Activated naive CD8-positive, alpha-beta T cell treated with anti-CD3 and anti-CD28 coated beads, Interleukin-2, amount 50 U/mL, for 24 hours (primary cell): ENCODE measurements at regions not wholly inside any gene's neighbourhood (a gene's known extent, or its start where the extent isn't known, plus 50 kb on each side); places are given as distances from the start of the nearest gene placed in this dataset.
"Not testable (repeated sequence)": the region's sequence is repeated elsewhere in the genome, so short reads cannot be mapped to it uniquely, and the experiment has no call there.

Experiments used
- ATAC-seq: fragments of 150-1000 bp; cut with Tn5 transposase; one replicate; pipeline ENCODE4 v1.10.0; 2021
- DNase-seq: peaks from one replicate; pipeline ENCODE4 v3.0.0; 2021
- H3K27ac Mint-ChIP-seq: one replicate; pipeline ENCODE4 v1.8.0; 2021; ENCODE audit warnings: mild to moderate bottlenecking, mixed read lengths
- H3K27me3 Mint-ChIP-seq: one replicate; pipeline ENCODE4 v1.8.0; 2021; ENCODE audit warnings: mixed read lengths
- H3K36me3 Mint-ChIP-seq: one replicate; pipeline ENCODE4 v1.8.0; 2021; ENCODE audit warnings: low read depth, mixed read lengths
- H3K4me1 Mint-ChIP-seq: one replicate; pipeline ENCODE4 v1.8.0; 2021; ENCODE audit warnings: mixed read lengths
- H3K4me3 Mint-ChIP-seq: one replicate; pipeline ENCODE4 v1.8.0; 2021; ENCODE audit warnings: mild to moderate bottlenecking, moderate library complexity, mixed read lengths
- H3K9me3 Mint-ChIP-seq: one replicate; pipeline ENCODE4 v1.8.0; 2021; ENCODE audit warnings: mixed read lengths

DNA sequence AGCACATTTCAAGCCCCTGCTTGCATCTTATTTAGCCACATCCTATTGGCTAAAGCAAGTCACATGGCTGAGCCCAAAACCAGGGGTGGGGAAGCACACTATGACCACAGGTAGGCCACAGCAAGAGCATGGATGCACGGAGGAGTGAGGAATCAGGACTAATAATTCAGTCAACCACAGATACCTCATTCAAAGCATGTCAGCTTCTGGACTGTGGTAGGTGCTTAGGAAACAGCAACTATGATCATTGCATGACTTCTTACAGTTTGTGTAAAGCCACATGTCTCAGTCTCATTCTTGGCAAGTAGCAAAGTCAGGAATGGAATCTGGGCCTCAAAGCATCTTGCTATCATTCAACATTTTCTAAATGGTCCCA is 79.0 kb upstream of the EMX2 start:
- no peak overlapping the region for H3K27ac Mint-ChIP-seq
- no peaks in the 10 kb centered on the region for H3K36me3 Mint-ChIP-seq
- H3K27me3 Mint-ChIP-seq, result peaks cover 2% of the 10 kb centered on the region
- DNase-seq (no peak), ATAC-seq (no peak)
- H3K4me3 Mint-ChIP-seq, result no peak overlapping the region
- H3K9me3 Mint-ChIP-seq, result no peaks in the 10 kb centered on the region
- H3K4me1 Mint-ChIP-seq, result no peaks in the 10 kb centered on the region

DNA sequence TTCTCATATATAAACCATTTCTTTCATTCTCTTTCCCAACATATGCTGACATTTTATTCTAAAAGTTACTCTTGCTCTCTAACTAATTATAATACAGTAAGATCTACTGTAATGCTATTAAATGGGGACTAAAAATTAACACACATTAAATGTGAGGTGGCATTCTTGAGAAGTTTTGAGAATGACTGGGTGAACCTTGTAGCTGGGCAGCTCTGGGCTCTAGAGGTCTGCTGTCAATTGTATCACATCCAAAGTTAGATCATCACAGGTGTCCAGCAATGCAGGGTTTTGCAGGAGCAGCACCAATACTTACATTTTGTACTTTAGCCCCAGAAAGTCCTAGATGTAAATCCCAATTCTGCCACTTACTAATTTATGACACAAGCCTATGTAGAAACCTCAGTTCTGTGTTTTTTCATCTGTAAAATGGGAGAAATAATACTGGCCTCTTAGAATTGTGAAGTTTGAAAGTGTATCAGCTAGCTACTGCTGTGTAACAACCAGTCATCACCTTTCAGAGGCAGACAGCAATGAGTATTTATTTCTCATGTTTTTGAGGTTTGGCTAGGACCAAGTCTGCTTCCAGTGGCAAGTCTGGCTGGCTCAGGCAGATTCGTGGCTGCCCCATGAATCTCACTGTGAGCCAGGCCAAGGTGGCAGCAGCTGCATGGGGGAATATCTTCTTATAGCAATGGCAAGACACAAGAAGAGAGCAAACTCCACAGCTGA is 79.6 kb upstream of the EMX2 start:
- DNase-seq (no peak), ATAC-seq (no peak)
- H3K36me3 Mint-ChIP-seq, result no peaks in the 10 kb centered on the region
- no peak overlapping the region for H3K4me3 Mint-ChIP-seq
- H3K9me3 Mint-ChIP-seq, result no peaks in the 10 kb centered on the region
- H3K27ac Mint-ChIP-seq, result no peak overlapping the region
- H3K4me1 Mint-ChIP-seq, result no peaks in the 10 kb centered on the region
- H3K27me3 Mint-ChIP-seq, result peaks cover 2% of the 10 kb centered on the region

DNA sequence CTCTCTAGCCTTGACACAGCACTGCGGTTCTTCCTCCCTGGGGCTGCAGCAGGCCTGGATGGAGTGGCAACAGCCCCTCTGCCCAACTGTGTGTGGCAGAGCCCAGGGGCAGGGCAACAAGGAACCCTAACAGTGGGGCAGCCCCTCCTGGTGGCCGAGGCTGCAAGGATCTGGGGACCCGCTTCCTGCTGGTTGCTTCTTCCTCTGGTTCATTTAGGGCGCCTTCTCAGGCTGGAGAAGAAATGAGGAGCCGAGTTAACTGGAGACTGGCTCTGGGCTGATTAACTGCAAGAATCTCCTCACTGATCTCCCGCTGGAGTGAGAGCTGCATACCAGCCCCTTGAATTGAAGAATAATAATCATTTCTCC is 80.1 kb upstream of the EMX2 start:
- no peaks in the 10 kb centered on the region for H3K36me3 Mint-ChIP-seq
- no peaks in the 10 kb centered on the region for H3K4me1 Mint-ChIP-seq
- ATAC-seq (no peak), DNase-seq (no peak)
- H3K27me3 Mint-ChIP-seq, result no peaks in the 10 kb centered on the region
- no peak overlapping the region for H3K4me3 Mint-ChIP-seq
- H3K27ac Mint-ChIP-seq, result no peak overlapping the region
- no peaks in the 10 kb centered on the region for H3K9me3 Mint-ChIP-seq

DNA sequence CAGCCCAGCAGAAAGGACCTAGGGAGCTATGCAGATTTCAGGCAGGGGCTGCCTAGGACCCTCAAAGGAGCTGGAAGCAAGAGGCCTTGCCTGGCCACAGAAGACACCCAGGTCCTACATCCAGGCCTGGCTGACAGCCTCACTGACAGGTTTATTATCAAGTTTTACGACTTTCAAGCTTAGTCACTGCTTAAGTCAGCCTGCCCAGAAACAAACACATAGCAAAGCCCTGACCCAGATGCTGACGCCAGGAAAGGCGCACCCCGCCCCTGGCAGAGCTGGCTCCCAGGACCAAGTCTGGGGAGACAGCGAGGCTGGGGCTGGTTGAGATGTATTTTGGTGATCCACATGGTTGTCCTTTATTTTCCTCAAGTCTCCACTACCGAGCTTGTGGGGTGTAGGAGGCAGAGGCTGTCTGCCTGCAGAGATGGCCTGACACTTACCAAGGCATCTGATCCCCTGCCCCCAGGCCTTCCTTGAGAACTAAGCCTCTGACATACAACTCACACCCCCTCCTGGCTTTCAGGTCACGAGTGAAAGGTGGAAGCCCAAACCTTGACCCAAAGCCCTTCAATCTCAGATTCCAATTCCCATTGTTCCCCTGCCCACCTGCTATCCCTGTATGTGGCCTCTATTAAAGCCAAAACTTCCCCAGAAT is 80.7 kb upstream of the EMX2 start:
- Mint-ChIP-seq H3K4me3 (no peak overlapping the region), H3K4me1 (no peaks in the 10 kb centered on the region), H3K9me3 (no peaks in the 10 kb centered on the region), H3K27me3 (no peaks in the 10 kb centered on the region), H3K27ac (no peak overlapping the region), H3K36me3 (no peaks in the 10 kb centered on the region)
- ATAC-seq, result no peak
- DNase-seq, result no peak

DNA sequence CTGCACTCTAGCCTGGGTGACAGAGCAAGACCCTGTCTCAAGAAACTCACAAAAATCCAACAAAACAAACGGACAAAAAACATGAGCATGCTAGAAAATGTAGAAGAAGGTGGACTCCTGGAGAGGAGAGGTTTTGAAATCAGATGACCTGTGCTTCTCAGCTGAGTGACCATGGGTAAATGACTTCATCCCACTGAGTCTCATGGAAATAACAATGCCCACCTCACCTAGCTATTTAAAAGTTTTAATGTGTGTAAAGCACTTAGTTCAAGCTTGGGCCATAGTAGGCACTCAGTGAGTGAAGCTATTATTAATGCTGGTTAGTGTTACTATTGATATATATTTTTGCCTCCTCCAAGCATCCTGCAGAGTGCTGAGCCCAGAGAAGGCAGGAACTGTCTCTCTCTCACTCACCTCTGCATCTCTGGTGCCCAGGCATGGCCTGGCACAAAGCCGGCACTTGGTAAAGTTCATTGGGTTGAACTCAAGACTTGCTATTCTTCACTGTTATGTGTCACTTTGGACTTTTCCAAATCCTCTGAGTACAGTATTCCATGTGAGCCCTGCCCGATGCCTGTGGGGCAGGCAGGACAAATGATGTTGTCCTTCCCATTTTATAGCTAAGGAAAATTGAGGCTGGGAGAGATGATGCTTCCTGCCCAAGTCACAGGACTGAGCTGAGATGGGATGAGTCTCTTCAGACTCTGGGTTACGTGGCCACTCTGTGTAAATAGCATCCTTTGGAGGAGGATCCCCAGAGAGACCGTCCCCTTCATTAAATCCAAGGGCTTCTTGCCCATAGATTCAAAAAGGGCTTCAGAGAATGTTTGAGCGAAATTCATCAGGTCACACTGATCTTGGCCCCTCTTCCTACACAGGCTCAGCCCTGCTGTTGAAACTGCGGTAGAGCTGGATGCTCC is 81.4 kb upstream of the EMX2 start:
- Mint-ChIP-seq H3K9me3 (no peaks in the 10 kb centered on the region), H3K27ac (no peak overlapping the region), H3K4me1 (no peaks in the 10 kb centered on the region), H3K27me3 (peaks cover 2% of the 10 kb centered on the region), H3K36me3 (no peaks in the 10 kb centered on the region), H3K4me3 (no peak overlapping the region)
- no peak for ATAC-seq
- DNase-seq, result no peak

DNA sequence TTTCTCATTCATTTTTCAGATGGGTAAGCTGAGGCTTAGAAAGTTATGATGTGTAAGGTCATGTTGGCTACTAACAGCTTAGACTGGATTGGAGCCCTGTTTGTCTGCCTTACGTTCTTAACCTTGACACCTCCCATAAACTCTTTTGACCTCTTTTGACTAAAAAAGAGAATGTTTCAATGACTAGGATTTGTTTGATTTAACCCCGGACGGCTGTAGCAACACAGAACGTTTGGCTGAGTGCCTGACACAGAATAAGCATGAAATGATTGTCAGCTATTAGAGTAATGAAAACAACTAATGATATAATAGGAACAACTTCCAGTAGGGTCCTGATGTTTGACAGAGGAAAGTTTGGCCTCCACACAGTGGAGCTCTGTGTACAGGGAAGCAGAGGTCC is 83.3 kb upstream of the PDZD8 start:
- no peaks in the 10 kb centered on the region for H3K4me1 Mint-ChIP-seq
- H3K4me3 Mint-ChIP-seq, result no peak overlapping the region
- peaks cover under 1% of the 10 kb centered on the region for H3K9me3 Mint-ChIP-seq
- DNase-seq (no peak), ATAC-seq (no peak)
- no peaks in the 10 kb centered on the region for H3K36me3 Mint-ChIP-seq
- H3K27ac Mint-ChIP-seq, result no peak overlapping the region
- H3K27me3 Mint-ChIP-seq, result peaks cover 2% of the 10 kb centered on the region

DNA sequence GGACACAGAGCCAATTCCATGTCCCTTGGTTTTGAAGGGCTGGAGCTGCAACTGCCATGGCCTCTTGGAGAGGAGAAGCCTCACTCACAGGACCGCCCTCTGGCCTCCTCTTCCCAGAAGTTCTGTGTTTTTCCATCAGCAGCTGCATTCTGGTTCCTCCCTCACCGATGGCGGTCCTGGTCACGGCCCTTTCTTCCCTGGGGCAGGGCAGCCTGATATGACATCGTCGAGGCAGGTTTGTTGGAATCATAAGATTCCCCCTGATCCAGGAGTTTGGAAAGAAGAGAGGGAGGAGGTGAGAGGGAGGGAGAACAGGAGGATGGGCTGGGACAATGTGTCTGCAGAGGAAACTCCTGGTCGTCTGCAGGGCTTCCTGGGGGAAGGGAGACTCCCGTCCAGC is 82.7 kb upstream of the PDZD8 start:
- no peak overlapping the region for H3K27ac Mint-ChIP-seq
- peaks cover 4% of the 10 kb centered on the region for H3K27me3 Mint-ChIP-seq
- no peak for ATAC-seq
- H3K4me1 Mint-ChIP-seq, result no peaks in the 10 kb centered on the region
- no peak overlapping the region for H3K4me3 Mint-ChIP-seq
- no peaks in the 10 kb centered on the region for H3K36me3 Mint-ChIP-seq
- H3K9me3 Mint-ChIP-seq, result peaks cover 6% of the 10 kb centered on the region
- DNase-seq, result no peak

DNA sequence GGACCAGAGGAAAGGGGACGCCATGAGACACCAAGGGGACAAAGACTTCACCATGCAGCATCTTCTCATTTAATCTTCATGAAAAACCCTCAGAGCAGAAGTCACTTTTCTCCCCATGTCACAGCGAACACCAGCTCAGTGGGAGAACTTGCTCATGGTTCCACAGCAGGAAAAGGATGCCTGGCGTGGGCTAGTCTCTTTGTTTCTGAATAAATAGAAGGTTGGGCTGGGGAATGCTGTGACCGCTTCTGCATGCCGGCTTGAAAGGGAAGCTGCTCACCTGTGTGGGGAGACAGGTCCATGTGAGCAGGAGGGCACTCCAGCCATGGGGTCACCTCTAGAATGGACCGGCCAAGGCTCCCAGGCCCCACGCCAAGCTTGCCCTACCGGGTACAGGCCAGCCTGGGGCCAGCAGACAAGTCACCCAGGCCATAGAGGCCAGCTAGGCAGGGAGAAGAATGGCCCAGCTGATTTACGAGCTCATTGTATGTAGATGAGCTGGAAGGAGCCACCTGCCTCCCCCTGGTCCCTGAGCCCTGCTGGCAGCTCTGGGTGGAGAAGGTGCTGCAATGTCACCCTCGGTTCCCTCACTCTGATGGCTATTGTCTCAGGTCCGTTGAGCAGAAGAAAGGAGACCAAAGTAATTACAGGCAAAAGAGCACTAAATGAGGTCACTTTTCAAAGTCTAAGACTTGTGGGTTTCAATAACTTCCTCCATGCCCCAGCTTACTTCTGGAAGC is 82.0 kb upstream of the PDZD8 start:
- Mint-ChIP-seq H3K27ac (no peak overlapping the region), H3K36me3 (no peaks in the 10 kb centered on the region), H3K4me1 (no peaks in the 10 kb centered on the region), H3K4me3 (no peak overlapping the region), H3K9me3 (peaks cover 11% of the 10 kb centered on the region), H3K27me3 (peaks cover 4% of the 10 kb centered on the region)
- no peak for ATAC-seq
- no peak for DNase-seq

DNA sequence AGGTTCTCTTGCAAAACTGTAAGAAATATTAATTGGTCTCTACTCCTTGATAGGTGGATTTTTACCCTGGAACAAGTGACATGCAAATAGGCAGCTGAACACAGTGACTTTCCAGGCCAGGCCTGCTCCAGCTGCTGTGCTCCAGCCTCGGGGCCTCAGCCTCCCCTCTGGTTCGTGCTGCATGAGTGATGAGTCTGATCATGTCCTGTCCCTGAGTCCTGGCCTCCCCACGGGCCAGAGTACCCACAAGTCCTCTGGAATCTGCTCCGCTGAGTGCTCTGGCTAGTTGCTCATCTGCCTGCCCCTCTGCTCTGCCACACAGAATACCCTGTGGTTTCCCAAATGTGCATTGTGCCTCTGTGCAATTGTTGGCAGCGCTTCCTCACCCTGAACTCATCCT is 80.1 kb upstream of the PDZD8 start:
- H3K27ac Mint-ChIP-seq, result no peak overlapping the region
- no peaks in the 10 kb centered on the region for H3K4me1 Mint-ChIP-seq
- no peak overlapping the region for H3K4me3 Mint-ChIP-seq
- no peaks in the 10 kb centered on the region for H3K36me3 Mint-ChIP-seq
- no peak for DNase-seq
- H3K27me3 Mint-ChIP-seq, result peaks cover 4% of the 10 kb centered on the region
- H3K9me3 Mint-ChIP-seq, result peaks cover 11% of the 10 kb centered on the region
- ATAC-seq, result no peak

DNA sequence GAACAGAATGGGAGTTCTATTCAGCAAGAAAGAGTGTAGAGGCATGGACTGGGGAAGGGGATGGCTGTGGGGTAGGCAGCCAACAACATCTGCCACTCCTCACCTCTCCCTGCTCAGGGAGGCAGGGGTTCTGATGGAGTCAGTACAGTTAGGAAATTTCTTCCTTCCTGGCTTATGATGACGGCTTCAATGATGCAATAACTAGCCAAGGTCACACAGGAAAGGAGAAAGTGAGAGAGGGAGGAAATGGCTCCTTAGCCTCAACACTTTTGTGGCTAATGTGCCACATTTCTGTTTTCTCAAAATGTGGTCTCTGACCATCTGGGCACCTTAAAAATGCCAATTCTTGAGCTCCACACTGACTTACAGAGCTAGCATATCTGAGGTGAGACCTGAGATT is 79.3 kb upstream of the PDZD8 start:
- no peak overlapping the region for H3K27ac Mint-ChIP-seq
- no peak for ATAC-seq

DNA sequence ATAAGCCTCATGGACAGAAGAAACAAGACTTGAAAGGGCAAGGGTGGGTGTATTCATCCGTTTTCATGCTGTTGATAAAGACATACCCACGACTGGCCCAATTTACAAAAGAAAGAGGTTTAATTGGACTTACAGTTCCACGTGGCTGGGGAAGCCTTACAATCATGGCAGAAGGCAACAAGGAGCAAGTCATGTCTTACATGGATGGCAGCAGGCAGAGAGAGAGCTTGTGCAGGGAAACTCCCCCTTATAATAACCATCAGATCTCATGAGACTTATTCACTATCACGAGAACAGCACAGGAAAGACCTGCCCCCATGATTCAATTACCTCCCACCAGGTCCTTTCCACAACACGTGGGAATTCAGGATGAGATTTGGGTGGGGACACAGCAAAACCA is 78.2 kb upstream of the PDZD8 start:
- H3K4me3 Mint-ChIP-seq, DNase-seq, H3K36me3 Mint-ChIP-seq, H3K4me1 Mint-ChIP-seq, H3K27ac Mint-ChIP-seq, H3K27me3 Mint-ChIP-seq, ATAC-seq: not testable (repeated sequence)
- peaks cover 11% of the 10 kb centered on the region for H3K9me3 Mint-ChIP-seq

More for the DNA sequence above, 79.3 kb upstream of the PDZD8 start:
- Mint-ChIP-seq H3K27me3 (peaks cover 5% of the 10 kb centered on the region), H3K4me3 (no peak overlapping the region), H3K9me3 (peaks cover 11% of the 10 kb centered on the region), H3K36me3 (no peaks in the 10 kb centered on the region), H3K4me1 (no peaks in the 10 kb centered on the region)
- no peak for DNase-seq

DNA sequence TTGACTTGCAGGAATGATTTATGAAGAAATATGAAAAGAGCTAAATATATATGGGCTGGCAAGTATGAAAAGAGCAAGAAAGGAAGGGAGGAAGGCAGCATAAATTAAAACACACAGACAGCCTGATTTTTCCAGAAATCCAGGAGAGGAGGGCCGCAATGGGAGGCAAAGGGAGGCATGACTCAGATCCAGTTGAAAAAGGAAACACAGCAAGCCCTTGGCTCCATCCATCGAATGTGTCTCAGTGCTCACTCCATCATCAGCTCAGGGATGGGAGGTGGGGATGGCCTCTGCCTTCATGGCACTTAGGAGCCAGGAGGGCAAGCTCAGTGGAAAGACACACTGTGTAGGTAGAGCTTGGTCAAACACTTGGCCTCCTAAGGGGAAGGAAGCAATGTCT is 75.7 kb upstream of the PDZD8 start:
- peaks cover 5% of the 10 kb centered on the region for H3K27me3 Mint-ChIP-seq

DNA sequence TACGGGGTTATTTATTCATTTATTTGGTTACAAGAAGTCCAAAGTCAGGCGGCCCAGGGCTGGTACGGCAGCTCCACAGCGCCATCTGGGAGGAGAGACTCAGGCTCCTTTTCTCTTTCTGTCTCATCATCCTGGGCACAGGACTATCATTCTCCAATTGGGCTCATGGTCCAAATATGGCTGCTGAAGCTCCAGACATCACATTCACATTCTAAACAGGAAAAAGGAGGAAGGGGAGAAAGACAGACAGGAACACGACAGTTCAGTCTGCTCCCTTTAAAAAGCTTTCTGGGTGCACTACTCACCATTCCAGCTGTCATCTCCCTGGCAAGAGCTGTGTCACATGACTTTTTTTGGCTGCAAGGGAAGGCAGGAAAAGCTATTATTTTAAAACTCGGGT is 74.4 kb upstream of the PDZD8 start:
- ATAC-seq (no peak), DNase-seq (no peak)
- Mint-ChIP-seq H3K4me3 (no peak overlapping the region), H3K27ac (no peak overlapping the region), H3K27me3 (peaks cover 8% of the 10 kb centered on the region), H3K4me1 (no peaks in the 10 kb centered on the region), H3K36me3 (no peaks in the 10 kb centered on the region), H3K9me3 (peaks cover 27% of the 10 kb centered on the region)

More for the DNA sequence above, 75.7 kb upstream of the PDZD8 start:
- Mint-ChIP-seq H3K36me3 (no peaks in the 10 kb centered on the region), H3K4me1 (no peaks in the 10 kb centered on the region), H3K9me3 (peaks cover 17% of the 10 kb centered on the region), H3K4me3 (no peak overlapping the region), H3K27ac (no peak overlapping the region)
- no peak for ATAC-seq
- no peak for DNase-seq

DNA sequence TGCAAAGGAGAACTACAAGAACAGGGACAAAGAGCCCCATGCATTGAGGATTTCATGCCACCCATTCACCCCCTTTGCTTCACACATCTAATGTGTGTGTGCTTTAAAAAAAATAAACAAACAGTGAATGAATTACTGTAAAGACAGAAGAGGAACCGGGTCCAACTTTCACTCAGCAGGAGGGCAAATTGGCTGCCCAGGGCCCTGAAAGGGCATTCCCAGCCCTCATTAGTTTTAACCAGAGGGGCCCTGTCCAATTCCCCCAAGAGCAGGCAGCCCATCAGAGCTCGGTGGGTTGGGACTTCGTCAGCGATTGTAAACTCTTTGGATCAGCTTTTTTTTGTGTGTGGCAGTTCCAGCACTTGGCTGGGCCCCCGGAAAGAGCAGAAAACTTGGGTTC is 73.6 kb upstream of the PDZD8 start:
- Mint-ChIP-seq H3K36me3 (no peaks in the 10 kb centered on the region), H3K9me3 (peaks cover 27% of the 10 kb centered on the region), H3K4me1 (no peaks in the 10 kb centered on the region), H3K4me3 (no peak overlapping the region), H3K27ac (no peak overlapping the region), H3K27me3 (peaks cover 8% of the 10 kb centered on the region)
- DNase-seq, result no peak
- ATAC-seq, result no peak
